ENCODE measurements at regions not wholly inside any gene's neighbourhood (a gene's known extent, or its start where the extent isn't known, plus 50 kb on each side); places are given as distances from the start of the nearest gene placed in this dataset.

DNA sequence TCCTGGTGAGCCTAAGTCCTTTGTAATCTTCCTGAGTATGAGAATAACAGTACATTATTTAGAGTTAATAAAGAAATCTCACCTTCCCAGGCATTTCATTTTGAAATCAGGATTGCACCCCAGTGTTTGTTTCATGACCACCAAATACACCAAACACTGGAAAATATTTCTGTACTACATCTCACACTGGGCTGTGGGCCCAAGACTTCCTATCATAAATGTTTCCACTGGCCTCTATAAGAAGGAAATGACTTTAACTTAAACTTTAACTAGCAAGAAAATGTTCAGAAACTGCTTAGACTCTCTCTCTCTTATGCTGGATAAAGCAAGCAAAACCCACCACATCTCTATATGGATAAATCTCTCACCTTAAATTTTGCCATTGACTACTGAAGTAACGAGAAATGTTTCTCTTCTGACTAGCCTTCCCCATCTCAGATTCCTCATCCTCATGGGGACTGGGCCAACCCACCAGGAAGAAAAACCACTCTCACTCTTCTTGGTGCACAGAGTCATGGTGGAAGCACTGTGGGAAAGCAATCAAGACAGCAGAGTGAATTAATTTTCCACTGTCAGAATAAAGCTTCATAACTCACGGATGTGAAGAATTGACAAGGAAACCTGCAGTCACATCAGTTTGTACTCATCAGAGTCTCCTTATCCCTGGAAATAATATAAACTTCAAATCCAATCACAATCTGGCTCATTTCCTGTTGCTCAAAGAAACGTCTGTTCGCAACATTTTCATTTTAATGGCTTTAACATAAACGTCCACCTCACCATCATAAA, 859.6 kb downstream of the EPHA3 start:
- TF ChIP-seq TAF1 (IDR thresholded peaks at IDR 0.05; ENCODE audit: borderline replicate concordance, low read depth, low read length) (no peak), POLR2A (IDR thresholded peaks at IDR 0.05; ENCODE audit: low read depth, low read length) (no peak)

All from GM12892 (cell line).